Body of pancreas (tissue), 4 donors: ENCODE measurements at regions not wholly inside any gene's neighbourhood (a gene's known extent, or its start where the extent isn't known, plus 50 kb on each side); places are given as distances from the start of the nearest gene placed in this dataset.

Experiments used
- CTCF ChIP-seq, 7 experiments: fragments of 450-650 bp in 4 of 7; fragments of 200-600 bp in 3 of 7; sonication (generic) in 3 of 7; IDR thresholded peaks; one replicate each; pipeline ENCODE4 v1.5.1; 2016 to 2019; ENCODE audit warnings: antibody characterized with exemption in 7 of 7
- POLR2A ChIP-seq, 3 donors: fragments of 450-650 bp; IDR thresholded peaks; one replicate each; pipeline ENCODE4 v1.6.1; 2016; ENCODE audit warnings: antibody characterized with exemption in 3 of 3, mild to moderate bottlenecking in 2 of 3

GRCh38 chr2:207401338-207401737, 128.4 kb upstream of the CREB1 start:
- TF ChIP-seq CTCF (IDR thresholded peaks at IDR 0.05) (no peak), POLR2A (IDR thresholded peaks at IDR 0.05) (no peak)
